Breast epithelium (tissue), 3 donors: ENCODE measurements at regions not wholly inside any gene's neighbourhood (a gene's known extent, or its start where the extent isn't known, plus 50 kb on each side); places are given as distances from the start of the nearest gene placed in this dataset.

Experiments
- POLR2A ChIP-seq: fragments of 450-650 bp; IDR thresholded peaks from one replicate; pipeline ENCODE4 v1.6.1; 2016; ENCODE audit warnings: antibody characterized with exemption, mild to moderate bottlenecking, moderate library complexity
- TF ChIP-seq, protein P1 (sequence below), 3 donors: fragments of 450-650 bp; IDR thresholded peaks; one replicate each; pipeline ENCODE4 v1.5.1; 2016 to 2017; ENCODE audit warnings: antibody characterized with exemption in 3 of 3, mild to moderate bottlenecking in 3 of 3, moderate library complexity in 3 of 3

DNA sequence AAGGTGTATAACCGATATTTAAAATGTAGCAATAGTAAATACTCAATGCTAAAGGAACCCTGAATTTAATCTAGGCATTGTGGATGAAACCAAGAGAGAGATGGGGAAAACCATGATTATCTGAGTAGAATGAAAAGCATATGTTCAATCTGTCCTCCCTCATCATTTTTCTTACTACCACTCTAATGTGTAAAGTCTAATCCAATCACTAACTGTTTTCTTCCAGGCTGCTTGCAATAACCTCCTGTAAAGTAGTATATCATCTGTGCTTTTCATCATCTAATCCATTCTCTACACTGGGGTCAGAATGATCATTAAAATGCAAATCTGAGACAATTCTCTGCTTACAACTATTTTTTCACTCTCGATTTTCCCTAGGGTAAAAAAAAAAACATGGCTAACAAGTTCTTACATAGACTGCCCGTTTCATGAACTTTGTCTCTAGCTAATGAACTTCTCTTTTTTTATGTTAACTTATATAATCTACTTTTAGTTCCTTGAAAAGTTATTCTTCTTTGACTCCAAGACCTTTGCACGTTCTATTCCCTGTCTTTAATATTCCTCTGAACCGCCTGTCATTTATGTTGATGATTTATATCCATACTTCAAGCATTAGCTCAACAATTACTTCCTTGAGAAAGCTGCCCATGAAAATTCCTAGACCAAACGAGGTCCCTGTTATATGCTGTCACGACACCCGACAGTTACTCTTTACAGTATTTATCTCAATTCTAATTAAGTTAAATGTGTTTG is 94.7 kb upstream of the SLC8A1 start:
- TF ChIP-seq, protein P1, sequence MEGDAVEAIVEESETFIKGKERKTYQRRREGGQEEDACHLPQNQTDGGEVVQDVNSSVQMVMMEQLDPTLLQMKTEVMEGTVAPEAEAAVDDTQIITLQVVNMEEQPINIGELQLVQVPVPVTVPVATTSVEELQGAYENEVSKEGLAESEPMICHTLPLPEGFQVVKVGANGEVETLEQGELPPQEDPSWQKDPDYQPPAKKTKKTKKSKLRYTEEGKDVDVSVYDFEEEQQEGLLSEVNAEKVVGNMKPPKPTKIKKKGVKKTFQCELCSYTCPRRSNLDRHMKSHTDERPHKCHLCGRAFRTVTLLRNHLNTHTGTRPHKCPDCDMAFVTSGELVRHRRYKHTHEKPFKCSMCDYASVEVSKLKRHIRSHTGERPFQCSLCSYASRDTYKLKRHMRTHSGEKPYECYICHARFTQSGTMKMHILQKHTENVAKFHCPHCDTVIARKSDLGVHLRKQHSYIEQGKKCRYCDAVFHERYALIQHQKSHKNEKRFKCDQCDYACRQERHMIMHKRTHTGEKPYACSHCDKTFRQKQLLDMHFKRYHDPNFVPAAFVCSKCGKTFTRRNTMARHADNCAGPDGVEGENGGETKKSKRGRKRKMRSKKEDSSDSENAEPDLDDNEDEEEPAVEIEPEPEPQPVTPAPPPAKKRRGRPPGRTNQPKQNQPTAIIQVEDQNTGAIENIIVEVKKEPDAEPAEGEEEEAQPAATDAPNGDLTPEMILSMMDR (IDR thresholded peaks at IDR 0.05): no peak
- TF ChIP-seq POLR2A: no peak
